ENCODE measurements at regions not wholly inside any gene's neighbourhood (a gene's known extent, or its start where the extent isn't known, plus 50 kb on each side); places are given as distances from the start of the nearest gene placed in this dataset.
"Not testable (repeated sequence)": the region's sequence is repeated elsewhere in the genome, so short reads cannot be mapped to it uniquely, and the experiment has no call there.

DNA sequence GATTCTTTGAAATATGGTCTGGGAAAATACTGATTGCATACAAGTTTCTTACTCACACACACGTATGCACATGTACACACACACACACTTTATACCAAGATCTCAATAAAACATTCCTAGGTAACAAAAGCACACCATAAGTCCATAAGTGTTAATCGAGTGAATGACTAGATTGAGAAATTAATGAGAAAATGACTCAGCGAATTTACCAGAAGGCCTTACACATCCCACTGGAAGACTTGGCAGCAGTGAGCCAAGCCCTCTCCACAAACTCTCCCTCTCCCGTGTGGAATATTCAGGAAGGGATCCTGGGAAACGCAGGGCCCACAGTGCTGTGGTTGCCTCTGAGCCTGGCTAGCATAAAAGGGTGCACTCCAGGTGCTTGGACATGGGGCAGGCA, 227.2 kb downstream of the LY86 start:
- no peak for DNase-seq (ENCODE audit: low spot score)

DNA sequence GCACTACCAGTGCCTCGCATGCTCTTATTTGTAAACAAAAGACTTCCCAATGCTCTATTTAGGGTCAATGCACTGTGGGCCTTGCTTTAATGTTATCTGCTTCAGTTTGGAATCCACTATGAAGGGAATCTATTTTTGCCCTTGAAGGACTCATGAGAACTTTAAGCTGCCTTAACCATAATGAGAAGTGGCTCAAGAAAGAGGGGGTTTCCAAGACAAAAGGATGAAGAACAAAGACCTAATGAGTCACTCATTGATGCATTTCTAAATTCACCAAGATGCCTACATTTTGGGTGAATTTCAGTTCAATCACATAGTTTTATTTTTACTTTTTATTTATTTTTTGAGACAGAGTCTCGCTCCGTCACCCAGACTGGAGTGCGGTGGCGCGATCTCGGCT, 228.2 kb downstream of the LY86 start:
- no peak for DNase-seq (ENCODE audit: low spot score)

DNA sequence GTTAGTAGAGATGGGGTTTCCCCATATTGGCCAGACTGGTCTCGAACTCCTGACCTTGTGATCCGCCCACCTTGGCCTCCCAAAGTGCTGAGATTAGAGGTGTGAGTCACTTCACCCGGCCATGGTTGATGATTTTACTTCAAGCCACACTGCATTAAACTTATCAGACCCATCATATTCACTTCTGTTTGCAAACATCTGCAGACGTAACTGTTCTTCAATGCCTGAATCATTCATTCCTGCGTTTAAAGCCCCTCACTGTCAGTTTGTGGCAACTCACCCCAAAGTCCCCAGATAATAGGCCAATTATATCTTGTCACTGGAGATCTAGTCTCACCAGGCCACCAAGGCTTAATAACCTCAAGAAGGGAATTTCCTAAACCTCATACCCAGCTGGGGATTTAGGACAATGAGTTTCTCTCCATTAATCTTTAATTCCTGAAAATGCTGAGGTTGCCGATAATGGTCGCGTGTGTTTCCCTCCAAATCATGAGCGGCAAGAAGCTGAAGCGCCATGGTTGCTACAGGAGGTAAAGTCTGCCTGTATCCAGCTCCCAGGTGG, 229.6 kb downstream of the LY86 start:
- no peak for DNase-seq (ENCODE audit: low spot score)

DNA sequence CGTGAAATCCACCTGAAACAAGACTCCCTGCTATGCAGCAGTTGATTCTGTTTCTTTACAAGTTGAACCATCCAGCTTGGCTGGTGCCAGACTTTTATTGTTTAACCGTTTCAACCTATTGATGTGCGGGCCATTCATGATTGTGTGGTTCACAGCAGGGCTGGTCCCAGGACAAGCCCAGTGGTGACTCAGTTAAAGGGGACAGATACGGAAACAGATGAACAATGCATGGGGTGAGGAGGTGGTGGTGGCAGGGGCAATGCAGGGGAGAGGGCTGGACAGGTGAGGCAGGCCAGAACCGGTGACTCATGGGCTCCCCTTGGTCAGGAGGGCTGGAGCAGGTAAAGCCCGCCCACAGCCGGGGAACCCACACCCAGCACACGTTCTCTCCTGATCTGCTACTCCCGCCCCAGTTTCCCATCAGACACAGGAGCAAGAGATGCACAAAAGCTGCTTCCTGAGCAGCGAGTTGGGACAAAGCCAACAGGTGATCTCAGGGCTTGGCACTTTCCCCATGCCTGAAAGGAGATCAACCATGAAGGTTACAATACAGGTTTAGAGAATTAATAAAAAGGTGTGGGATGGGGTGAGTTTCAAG, 232.2 kb downstream of the LY86 start:
- DNase-seq (ENCODE audit: low spot score) = no peak

GRCh38 chr6:6821639-6822261, 233.2 kb downstream of the LY86 start:
- DNase-seq (ENCODE audit: low spot score) = no peak

DNA sequence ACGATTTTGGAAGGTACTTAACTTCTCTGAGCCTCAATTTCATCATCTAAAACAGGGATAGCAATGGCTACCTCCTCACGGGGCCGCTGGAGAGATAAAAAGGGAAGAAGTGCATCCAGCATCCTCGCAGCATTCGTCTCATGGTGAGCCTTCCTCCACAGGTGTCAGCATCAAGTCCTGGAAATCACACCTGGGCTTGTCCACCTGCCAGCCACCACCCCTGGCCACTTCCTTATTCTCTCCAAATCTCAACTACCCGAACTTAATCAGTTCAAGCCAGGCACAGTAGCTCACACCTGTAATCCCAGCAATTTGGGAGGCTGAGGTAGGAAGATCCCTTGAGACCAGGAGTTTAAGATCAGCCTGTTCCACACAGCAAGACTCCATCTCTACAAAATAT, 234.5 kb downstream of the LY86 start:
- no peak for DNase-seq (ENCODE audit: low spot score)

DNA sequence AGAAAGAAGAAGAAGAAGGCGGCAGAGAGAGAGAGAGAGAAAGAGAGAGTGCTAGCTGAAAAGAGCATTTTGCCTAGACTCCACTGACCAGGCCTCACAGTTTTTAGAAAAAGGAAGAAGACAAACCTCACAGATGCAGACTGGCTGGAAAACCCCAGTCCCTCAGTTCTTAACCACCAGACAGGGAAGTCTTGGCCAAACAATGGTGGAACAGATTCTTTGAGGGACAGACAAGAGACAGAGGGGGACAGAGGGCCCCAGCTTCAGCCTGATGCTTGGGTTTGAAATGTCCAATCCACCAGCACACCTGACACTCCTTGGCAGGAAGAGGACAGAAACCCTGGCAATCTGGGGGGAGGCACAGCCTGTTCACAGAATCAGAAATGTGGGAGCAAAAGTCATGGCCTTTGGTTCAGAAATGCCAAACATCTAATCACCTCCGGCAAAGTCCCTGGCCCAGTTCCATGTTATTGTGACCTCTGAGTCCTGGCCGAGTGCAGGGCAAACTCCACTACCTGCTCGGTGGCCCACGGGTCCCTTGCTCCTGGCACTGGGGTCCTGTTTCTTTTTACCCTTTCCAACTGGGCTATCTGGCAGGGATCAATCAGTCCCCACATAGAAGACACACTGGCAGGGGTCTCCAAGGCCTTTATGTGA, 235.2 kb downstream of the LY86 start:
- no peak for DNase-seq (ENCODE audit: low spot score)

DNA sequence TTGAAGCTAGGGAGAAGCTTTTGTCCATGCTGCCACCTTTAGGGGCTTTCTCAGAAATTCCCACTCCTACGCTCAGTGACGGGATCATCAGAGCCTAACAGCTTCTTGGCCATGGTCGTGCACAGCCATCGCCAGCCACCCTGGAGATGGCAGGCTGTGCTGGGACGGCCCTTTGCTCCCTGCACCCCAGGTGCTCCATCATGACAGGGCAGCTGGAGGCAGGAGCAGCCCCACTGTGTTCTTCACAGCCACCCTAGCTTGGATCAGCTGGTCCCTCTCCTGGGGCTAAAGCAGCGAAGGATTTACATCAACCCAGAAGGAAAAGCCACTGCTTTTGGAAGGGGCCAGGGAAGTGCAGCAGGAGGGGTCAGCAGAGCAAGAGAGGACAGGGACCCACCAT, 235.9 kb downstream of the LY86 start:
- DNase-seq (ENCODE audit: low spot score) = no peak

- no peak for DNase-seq (ENCODE audit: low spot score)
Measured at GRCh38 chr6:6825193-6825784, 236.8 kb downstream of the LY86 start.

- DNase-seq (ENCODE audit: low spot score) = peak; percentile 60
Measured at GRCh38 chr6:6826095-6826901, 237.8 kb downstream of the LY86 start.

DNA sequence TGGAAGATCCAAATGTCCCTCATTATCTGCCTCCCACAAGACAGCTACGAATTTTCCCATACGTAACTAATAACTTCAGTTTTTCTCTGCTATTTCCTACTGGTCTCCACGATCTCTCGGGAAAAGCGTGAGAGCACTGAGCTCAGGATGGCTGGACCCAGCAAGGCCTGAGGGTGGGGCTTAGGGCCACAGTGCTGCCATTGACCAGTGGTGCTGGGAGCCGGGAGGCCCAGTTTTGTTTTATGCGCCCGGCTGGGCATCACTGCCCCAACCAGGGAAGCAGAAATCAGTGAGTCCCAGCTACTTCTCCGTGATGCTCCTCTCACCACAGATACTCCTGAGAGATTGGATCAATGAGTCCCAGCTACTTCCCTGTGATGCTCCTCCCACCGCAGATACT, 238.4 kb downstream of the LY86 start:
- no peak for DNase-seq (ENCODE audit: low spot score)

- no peak for DNase-seq (ENCODE audit: low spot score)
Measured at GRCh38 chr6:6829872-6830685, 241.6 kb downstream of the LY86 start.

DNA sequence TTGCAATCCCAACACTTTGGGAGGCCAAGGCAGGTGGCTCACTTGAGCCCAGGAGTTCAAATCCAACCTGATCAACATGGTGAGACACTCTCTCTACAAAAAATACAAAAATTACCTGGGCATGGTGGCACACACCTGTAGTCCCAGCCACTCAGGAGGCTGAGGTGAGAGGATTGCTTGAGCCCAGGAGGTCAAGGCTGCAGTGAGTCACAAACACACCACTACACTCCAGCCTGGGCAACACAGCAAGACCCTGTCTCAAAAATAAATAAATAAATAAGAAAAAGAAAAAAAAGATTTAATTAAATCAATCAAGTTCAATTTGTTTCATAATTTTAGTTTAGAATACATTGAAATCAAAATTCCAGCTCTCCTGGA, 242.2 kb downstream of the LY86 start:
- not testable (repeated sequence) for DNase-seq (ENCODE audit: low spot score)

GRCh38 chr6:6832439-6832838, 243.9 kb downstream of the LY86 start:
- DNase-seq (ENCODE audit: low spot score) = no peak

GRCh38 chr6:6834356-6835222, 246.1 kb downstream of the LY86 start:
- no peak for DNase-seq (ENCODE audit: low spot score)

DNA sequence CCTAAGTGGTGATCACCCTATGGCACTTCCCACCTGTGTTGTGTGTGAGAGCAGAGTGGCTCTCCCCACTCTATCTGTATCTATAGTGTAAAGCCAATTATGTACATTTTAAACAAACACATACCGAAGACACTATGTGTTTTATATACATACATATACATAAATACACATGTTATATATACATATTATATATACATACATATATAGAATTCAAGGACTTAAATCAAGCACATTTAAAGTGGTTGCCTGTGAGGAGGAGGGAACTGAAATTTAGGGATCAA, 246.6 kb downstream of the LY86 start:
- DNase-seq (ENCODE audit: low spot score) = no peak

- DNase-seq (ENCODE audit: low spot score) = no peak
Measured at GRCh38 chr6:6836609-6837406, 248.3 kb downstream of the LY86 start.

DNA sequence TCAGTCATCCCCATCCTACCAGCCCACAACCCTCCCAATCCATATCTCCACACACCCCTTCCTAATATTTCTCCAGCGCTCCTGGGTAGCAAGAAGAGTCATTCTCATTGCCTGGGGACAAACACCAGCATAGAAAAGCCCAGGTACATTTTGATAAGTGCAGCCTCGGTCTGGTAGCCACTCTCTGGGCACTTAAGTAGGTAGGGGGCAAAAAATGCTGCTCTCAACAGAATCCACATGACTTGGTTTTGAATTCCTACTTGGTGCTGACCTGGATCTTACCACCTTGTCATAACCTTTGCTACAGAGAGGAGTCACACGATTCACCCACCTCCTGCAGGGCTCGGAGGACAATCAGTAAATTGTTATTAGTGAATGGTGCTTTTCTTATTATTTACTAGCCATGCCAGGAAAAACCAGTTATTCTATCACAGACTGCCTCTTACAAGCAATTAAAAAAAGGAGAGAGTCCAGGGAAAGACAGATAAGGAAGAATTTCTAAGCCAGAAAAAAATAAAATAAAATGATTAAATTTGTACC, 249.1 kb downstream of the LY86 start:
- no peak for DNase-seq (ENCODE audit: low spot score)

DNA sequence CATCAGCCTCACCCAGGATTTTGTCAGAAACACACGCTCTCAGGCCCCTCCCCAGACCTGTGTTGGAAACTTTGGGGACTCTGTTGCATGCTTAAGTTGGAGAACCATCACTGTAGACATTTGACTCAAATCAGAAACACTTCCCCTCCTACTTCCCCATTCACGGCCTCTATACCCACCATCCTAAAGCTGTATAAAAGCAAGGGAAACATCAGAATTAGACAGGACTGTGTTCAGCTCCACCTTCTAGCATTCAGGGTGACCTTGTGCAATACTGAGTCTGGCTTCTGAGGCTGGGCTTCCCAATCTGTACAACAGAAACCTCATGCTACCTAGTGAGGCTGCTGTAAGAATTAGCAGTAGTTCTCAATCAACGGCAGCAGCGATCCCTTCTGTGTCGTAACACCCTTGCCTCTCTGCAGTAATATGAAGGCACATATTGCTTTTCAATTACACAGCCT, 252.3 kb downstream of the LY86 start:
- no peak for DNase-seq (ENCODE audit: low spot score)
